HCT116 (cell line): ENCODE measurements at regions not wholly inside any gene's neighbourhood (a gene's known extent, or its start where the extent isn't known, plus 50 kb on each side); places are given as distances from the start of the nearest gene placed in this dataset.
A peak's percentile ranks its signal among the peaks of the same experiment; 100 is the strongest.

ENCODE experiments used
- ATAC-seq: fragments of 200-7000 bp; cut with Tn5 transposase; 2 replicates; pipeline ENCODE4 v1.9.1; 2020; ENCODE audit warnings: mild to moderate bottlenecking, moderate library complexity
- BruUV-seq: library from RNA; stranded (reverse); fragments of 400-500 nt; replicated peaks from 2 replicates; lab custom pipeline; 2021; lab: Mats Ljungman, UMichigan
- CTCF ChIA-PET: fragments of 300-600 bp; sonication (Branson Sonifier 250); formaldehyde crosslinking; loops from one replicate; lab custom pipeline; 2021; ENCODE audit warnings: antibody characterized with exemption; lab: Charles Lee
- POLR2A ChIA-PET: fragments of 300-600, 350-600 bp; sonication (Branson Sonifier 250); formaldehyde crosslinking; loops from one replicate; lab custom pipeline; 2021; ENCODE audit warnings: antibody characterized with exemption; lab: Charles Lee
- RAD21 ChIA-PET, 2 experiments: fragments of 300-600 bp; sonication (Branson Sonifier 250); formaldehyde crosslinking; loops; one replicate each; lab custom pipeline; 2023; ENCODE audit warnings: low total read pairs in 2 of 2; ENCODE audit not compliant: uncharacterized antibody in 2 of 2, unreplicated experiment in 2 of 2, low non-redundant PET in 1 of 2; lab: Charles Lee
- DNase-seq: peaks from one replicate; pipeline ENCODE4 v3.0.0-alpha.2; 2010; ENCODE audit warnings: low read depth, low spot score
- H2AFZ ChIP-seq: fragments of 200-600 bp; shearing (Covaris generic), sonication (generic); 2 replicates; pipeline ENCODE4 v1.6.1; 2017; ENCODE audit warnings: low read depth, mixed run types, mixed read lengths, antibody characterized with exemption, low read length; ENCODE audit not compliant: poor library complexity, severe bottlenecking
- H3K27ac ChIP-seq: 2 replicates; pipeline ENCODE4 v1.5.1; 2012; ENCODE audit warnings: low read depth, low read length
- H3K27me3 ChIP-seq: fragments of 200-600 bp; sonication (generic); 2 replicates; pipeline ENCODE4 v1.6.1; 2016; ENCODE audit warnings: mixed run types, low read length, mixed read lengths; ENCODE audit not compliant: insufficient read depth
- H3K36me3 ChIP-seq, 2 experiments: fragments of 200-500 bp in 1 of 2; fragments of 200-600 bp in 1 of 2; sonication (Bioruptor generic) in 1 of 2; sonication (generic) in 1 of 2; 2 replicates each; pipeline versions ENCODE4 v1.5.1 to v1.6.1; 2014 to 2016; ENCODE audit warnings: low read length in 2 of 2, inconsistent platforms in 1 of 2, mixed read lengths in 1 of 2, mixed run types in 1 of 2; ENCODE audit not compliant: insufficient read depth in 2 of 2, control insufficient read depth in 1 of 2
- H3K4me1 ChIP-seq, 2 experiments: fragments of 200-600 bp in 1 of 2; sonication (generic) in 1 of 2; 2 replicates each; pipeline versions ENCODE4 v1.5.1 to v1.6.1; 2012 to 2017; ENCODE audit warnings: low read length in 2 of 2, inconsistent platforms in 1 of 2, mild to moderate bottlenecking in 1 of 2, mixed read lengths in 1 of 2, mixed run types in 1 of 2, moderate library complexity in 1 of 2; ENCODE audit not compliant: insufficient read depth in 2 of 2, control insufficient read depth in 1 of 2
- H3K4me2 ChIP-seq: fragments of 200-600 bp; sonication (generic); 2 replicates; pipeline ENCODE4 v1.6.1; 2017; ENCODE audit warnings: mixed run types, low read length, mixed read lengths
- H3K4me3 ChIP-seq, 2 experiments: fragments of 200-600 bp in 1 of 2; sonication (generic) in 1 of 2; replicated peaks in 1 of 2; 2 replicates each; pipeline ENCODE4 v1.5.1; 2011 to 2016; ENCODE audit warnings: low read length in 2 of 2, control low read depth in 1 of 2, low read depth in 1 of 2, mild to moderate bottlenecking in 1 of 2, mixed read lengths in 1 of 2, mixed run types in 1 of 2
- H3K79me2 ChIP-seq: fragments of 200-600 bp; sonication (generic); 2 replicates; pipeline ENCODE4 v1.6.1; 2017; ENCODE audit warnings: mild to moderate bottlenecking, mixed run types, low read length, moderate library complexity, mixed read lengths; ENCODE audit not compliant: insufficient read depth
- H3K9ac ChIP-seq: fragments of 200-600 bp; sonication (generic); 2 replicates; pipeline ENCODE4 v1.6.1; 2016; ENCODE audit warnings: low read length, mixed read lengths
- H3K9me2 ChIP-seq: fragments of 200-600 bp; sonication (generic), shearing (Covaris generic); 2 replicates; pipeline ENCODE4 v1.6.1; 2017; ENCODE audit warnings: mixed run types, mild to moderate bottlenecking, moderate library complexity; ENCODE audit not compliant: insufficient read depth
- H3K9me3 ChIP-seq, 2 experiments: fragments of 200-500 bp in 1 of 2; fragments of 200-600 bp in 1 of 2; sonication (Bioruptor generic) in 1 of 2; sonication (generic) in 1 of 2; 2 replicates each; pipeline ENCODE4 v1.6.1; 2014 to 2017; ENCODE audit warnings: low read length in 2 of 2, mixed read lengths in 2 of 2, inconsistent platforms in 1 of 2, low read depth in 1 of 2, mild to moderate bottlenecking in 1 of 2, mixed run types in 1 of 2, moderate library complexity in 1 of 2; ENCODE audit not compliant: control insufficient read depth in 1 of 2, insufficient read depth in 1 of 2
- H4K20me1 ChIP-seq: fragments of 200-600 bp; sonication (generic), shearing (Covaris generic); 2 replicates; pipeline ENCODE4 v1.6.1; 2017; ENCODE audit warnings: mixed run types, mild to moderate bottlenecking, moderate library complexity; ENCODE audit not compliant: insufficient read depth
- ATF3 ChIP-seq: IDR thresholded peaks from 2 replicates; pipeline ENCODE4 v1.6.1; 2012
- CBX3 ChIP-seq: IDR thresholded peaks from 2 replicates; pipeline ENCODE4 v1.6.1; 2012; ENCODE audit warnings: low read depth
- CEBPB ChIP-seq: IDR thresholded peaks from 2 replicates; pipeline ENCODE4 v1.6.1; 2012; ENCODE audit warnings: low read depth
- CTCF ChIP-seq, 3 experiments: fragments of 200-600 bp in 1 of 3; sonication (generic) in 1 of 3; IDR thresholded peaks in 2 of 3; conservative IDR thresholded peaks in 1 of 3; 2 replicates each; pipeline ENCODE4 v1.5.1; 2012 to 2017; ENCODE audit warnings: low read depth in 2 of 3, low read length in 2 of 3, antibody characterized with exemption in 1 of 3, borderline replicate concordance in 1 of 3, control low read depth in 1 of 3, mild to moderate bottlenecking in 1 of 3, mixed read lengths in 1 of 3, mixed run types in 1 of 3, moderate library complexity in 1 of 3; ENCODE audit not compliant: insufficient read depth in 1 of 3
- EGR1 ChIP-seq: IDR thresholded peaks from 2 replicates; pipeline ENCODE4 v1.6.1; 2012; ENCODE audit warnings: low read depth
- EZH2 ChIP-seq: fragments of 200-600 bp; sonication (generic); IDR thresholded peaks from 2 replicates; pipeline ENCODE4 v1.6.1; 2017; ENCODE audit warnings: antibody characterized with exemption, mixed run types
- RAD21 ChIP-seq: IDR thresholded peaks from 2 replicates; pipeline ENCODE4 v1.6.1; 2012; ENCODE audit warnings: low read depth, mild to moderate bottlenecking
- SIN3A ChIP-seq: IDR thresholded peaks from 2 replicates; pipeline ENCODE4 v1.6.1; 2012; ENCODE audit warnings: low read depth
- SP1 ChIP-seq: IDR thresholded peaks from 2 replicates; pipeline ENCODE4 v1.6.1; 2012; ENCODE audit warnings: low read depth
- ZBTB33 ChIP-seq: IDR thresholded peaks from 2 replicates; pipeline ENCODE4 v1.6.1; 2011; ENCODE audit warnings: mild to moderate bottlenecking, low read length, moderate library complexity; ENCODE audit not compliant: insufficient replicate concordance; ENCODE audit errors: extremely low read depth
- ZNF274 ChIP-seq: fragments of 200-500 bp; sonication (Bioruptor generic); IDR thresholded peaks from 2 replicates; pipeline ENCODE4 v1.6.1; 2014; ENCODE audit warnings: mild to moderate bottlenecking, low read depth, low read length, inconsistent platforms
- intact Hi-C: fragments of 100-400 bp; cut with micrococcal nuclease; formaldehyde crosslinking; loops from 2 replicates; pipeline ENCODE4 v1.10.0; 2022
- TF ChIP-seq, protein P1 (sequence below): IDR thresholded peaks from 2 replicates; pipeline ENCODE4 v1.6.1; 2012; ENCODE audit warnings: low read depth

DNA sequence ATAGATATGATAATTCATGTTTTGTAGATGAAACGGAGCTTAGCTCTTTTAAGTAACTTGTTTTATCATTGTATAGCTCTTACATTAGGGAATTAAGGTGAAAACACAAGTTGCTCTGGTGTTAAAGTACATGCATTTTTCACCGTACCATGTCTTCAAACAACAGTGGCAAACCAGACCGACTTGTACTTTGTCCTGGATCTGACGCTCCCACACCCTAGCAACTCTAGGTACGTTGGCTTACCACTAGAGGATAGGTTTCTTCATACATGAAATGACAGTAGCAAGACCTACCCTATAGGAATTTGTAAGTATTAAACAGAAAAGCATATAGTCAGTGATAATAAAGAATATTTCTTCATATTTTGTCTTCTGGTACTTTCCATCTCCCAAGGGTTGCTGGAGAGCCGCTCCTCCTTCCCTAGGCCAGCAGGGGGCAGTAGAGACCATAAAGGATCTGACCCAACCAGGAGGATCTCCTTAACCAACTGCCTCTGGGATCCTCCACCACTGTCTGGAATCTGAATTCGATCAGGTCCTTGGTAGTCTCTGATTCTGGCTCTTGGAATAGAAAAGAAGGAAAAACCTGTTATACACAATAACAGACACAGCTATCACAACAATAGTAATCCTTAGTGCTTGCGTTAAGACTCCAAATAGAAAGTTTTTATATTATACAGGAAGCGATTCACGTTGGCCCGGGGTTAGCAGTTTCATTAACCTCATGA, 136.7 kb downstream of the CAVIN4 start:
- Histone ChIP-seq H4K20me1 (no peaks in the 10 kb centered on the region), H3K36me3 (no peaks in the 10 kb centered on the region; a peak in 1 of 4 replicates), H3K27ac (no peak overlapping the region), H3K9ac (no peak overlapping the region), H3K4me3 (no peak overlapping the region), H3K79me2 (no peaks in the 10 kb centered on the region), H3K27me3 (peaks cover 10% of the 10 kb centered on the region; the same call in 1 of the 2 replicates), H3K9me2 (no peaks in the 10 kb centered on the region), H3K4me1 (no peaks in the 10 kb centered on the region), H3K9me3 (no peaks in the 10 kb centered on the region), H3K4me2 (no peak overlapping the region), H2AFZ (no peak overlapping the region)
- RAD21 ChIA-PET = no interaction called here
- BruUV-seq = no TSS peak
- intact Hi-C loops = loop anchor here (1.0 kb wide), 2 partner anchors 405 to 521 kb away; no protein-coding TSS in a partner anchor
- POLR2A ChIA-PET = no interaction called here
- CTCF ChIA-PET = interaction anchor here (1.0 to 2.2 kb wide), 2 partner anchors 521 to 597 kb away, joined by 4 to 13 read pairs; no protein-coding TSS in a partner anchor
- TF ChIP-seq RAD21 = peak; percentile 82
- no peak for TF ChIP-seq ZBTB33
- TF ChIP-seq CEBPB = no peak
- TF ChIP-seq SP1 = no peak
- no peak for TF ChIP-seq ZNF274
- peak; percentile 52 to 95 (median 94) for TF ChIP-seq CTCF (IDR thresholded peaks at IDR 0.05 in 2 of 3, conservative IDR thresholded peaks at IDR 0.05 in 1 of 3; ENCODE audit: borderline replicate concordance in 1 of 3, insufficient read depth in 1 of 3, low read depth in 2 of 3, low read length in 2 of 3)
- no peak for TF ChIP-seq EZH2
- TF ChIP-seq EGR1 = no peak
- TF ChIP-seq, protein P1, sequence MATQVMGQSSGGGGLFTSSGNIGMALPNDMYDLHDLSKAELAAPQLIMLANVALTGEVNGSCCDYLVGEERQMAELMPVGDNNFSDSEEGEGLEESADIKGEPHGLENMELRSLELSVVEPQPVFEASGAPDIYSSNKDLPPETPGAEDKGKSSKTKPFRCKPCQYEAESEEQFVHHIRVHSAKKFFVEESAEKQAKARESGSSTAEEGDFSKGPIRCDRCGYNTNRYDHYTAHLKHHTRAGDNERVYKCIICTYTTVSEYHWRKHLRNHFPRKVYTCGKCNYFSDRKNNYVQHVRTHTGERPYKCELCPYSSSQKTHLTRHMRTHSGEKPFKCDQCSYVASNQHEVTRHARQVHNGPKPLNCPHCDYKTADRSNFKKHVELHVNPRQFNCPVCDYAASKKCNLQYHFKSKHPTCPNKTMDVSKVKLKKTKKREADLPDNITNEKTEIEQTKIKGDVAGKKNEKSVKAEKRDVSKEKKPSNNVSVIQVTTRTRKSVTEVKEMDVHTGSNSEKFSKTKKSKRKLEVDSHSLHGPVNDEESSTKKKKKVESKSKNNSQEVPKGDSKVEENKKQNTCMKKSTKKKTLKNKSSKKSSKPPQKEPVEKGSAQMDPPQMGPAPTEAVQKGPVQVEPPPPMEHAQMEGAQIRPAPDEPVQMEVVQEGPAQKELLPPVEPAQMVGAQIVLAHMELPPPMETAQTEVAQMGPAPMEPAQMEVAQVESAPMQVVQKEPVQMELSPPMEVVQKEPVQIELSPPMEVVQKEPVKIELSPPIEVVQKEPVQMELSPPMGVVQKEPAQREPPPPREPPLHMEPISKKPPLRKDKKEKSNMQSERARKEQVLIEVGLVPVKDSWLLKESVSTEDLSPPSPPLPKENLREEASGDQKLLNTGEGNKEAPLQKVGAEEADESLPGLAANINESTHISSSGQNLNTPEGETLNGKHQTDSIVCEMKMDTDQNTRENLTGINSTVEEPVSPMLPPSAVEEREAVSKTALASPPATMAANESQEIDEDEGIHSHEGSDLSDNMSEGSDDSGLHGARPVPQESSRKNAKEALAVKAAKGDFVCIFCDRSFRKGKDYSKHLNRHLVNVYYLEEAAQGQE = no peak
- TF ChIP-seq ATF3 = no peak
- TF ChIP-seq SIN3A = no peak
- no peak for TF ChIP-seq CBX3
- ATAC-seq (peak; percentile 99), DNase-seq (peak; percentile 41)
